Right lobe of liver (tissue), 4 donors: ENCODE measurements at regions not wholly inside any gene's neighbourhood (a gene's known extent, or its start where the extent isn't known, plus 50 kb on each side); places are given as distances from the start of the nearest gene placed in this dataset.

ENCODE experiments used
- POLR2A ChIP-seq: fragments of 450-650 bp; IDR thresholded peaks from one replicate; pipeline ENCODE4 v1.6.1; 2017; ENCODE audit warnings: antibody characterized with exemption, mild to moderate bottlenecking
- TF ChIP-seq, protein P1 (sequence below), 4 donors: fragments of 200-600 bp in 3 of 4; fragments of 450-650 bp in 1 of 4; IDR thresholded peaks; one replicate each; pipeline versions ENCODE4 v1.5.1 to v1.8.0; 2016 to 2022; ENCODE audit warnings: antibody characterized with exemption in 4 of 4, mild to moderate bottlenecking in 2 of 4
- donor health status: DM: no; HTN: no; CAD: no.
- donor health status: DM: no; HTN: no; CAD: no.
- donor health status: DM: no; HTN: yes; CAD: no.

- TF ChIP-seq, protein P1, sequence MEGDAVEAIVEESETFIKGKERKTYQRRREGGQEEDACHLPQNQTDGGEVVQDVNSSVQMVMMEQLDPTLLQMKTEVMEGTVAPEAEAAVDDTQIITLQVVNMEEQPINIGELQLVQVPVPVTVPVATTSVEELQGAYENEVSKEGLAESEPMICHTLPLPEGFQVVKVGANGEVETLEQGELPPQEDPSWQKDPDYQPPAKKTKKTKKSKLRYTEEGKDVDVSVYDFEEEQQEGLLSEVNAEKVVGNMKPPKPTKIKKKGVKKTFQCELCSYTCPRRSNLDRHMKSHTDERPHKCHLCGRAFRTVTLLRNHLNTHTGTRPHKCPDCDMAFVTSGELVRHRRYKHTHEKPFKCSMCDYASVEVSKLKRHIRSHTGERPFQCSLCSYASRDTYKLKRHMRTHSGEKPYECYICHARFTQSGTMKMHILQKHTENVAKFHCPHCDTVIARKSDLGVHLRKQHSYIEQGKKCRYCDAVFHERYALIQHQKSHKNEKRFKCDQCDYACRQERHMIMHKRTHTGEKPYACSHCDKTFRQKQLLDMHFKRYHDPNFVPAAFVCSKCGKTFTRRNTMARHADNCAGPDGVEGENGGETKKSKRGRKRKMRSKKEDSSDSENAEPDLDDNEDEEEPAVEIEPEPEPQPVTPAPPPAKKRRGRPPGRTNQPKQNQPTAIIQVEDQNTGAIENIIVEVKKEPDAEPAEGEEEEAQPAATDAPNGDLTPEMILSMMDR (IDR thresholded peaks at IDR 0.05) = no peak
- TF ChIP-seq POLR2A = no peak
Measured at GRCh38 chr12:97989366-97989940, 525.9 kb upstream of the TMPO start.
